ENCODE measurements at regions not wholly inside any gene's neighbourhood (a gene's known extent, or its start where the extent isn't known, plus 50 kb on each side); places are given as distances from the start of the nearest gene placed in this dataset.
A peak's percentile ranks its signal among the peaks of the same experiment; 100 is the strongest.

DNA sequence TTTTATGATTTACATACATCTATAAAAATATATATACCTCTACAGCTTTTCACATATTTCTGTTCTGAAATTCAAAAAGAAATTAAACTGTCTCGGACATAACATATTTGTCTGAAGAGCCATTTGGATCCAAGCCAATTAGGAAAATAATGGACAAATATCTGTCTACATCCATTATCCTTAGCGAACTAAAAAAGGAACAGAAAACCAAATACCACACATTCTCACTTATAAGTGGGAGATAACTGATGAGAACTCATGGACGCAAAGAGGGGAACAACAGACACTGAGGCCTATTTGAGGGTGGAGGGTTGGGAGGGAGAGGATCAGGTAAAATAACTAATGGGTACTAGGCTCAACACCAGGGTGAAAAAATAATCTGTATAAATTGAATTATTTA lies 829.4 kb upstream of the ALCAM start:
- H3K4me1 ChIP-seq (ENCODE audit: control insufficient read depth in 1 of 2, low read depth in 2 of 2) = no peaks in the 10 kb centered on the region
- DNase-seq (ENCODE audit: low spot score) (no peak), ATAC-seq (ENCODE audit: insufficient number of reproducible peaks, low FRiP score, low read depth) (no peak)

GRCh38 chr3:104546301-104546700 lies 820.4 kb upstream of the ALCAM start:
- Histone ChIP-seq H3K27me3 (replicated peaks; ENCODE audit: insufficient read depth) (no peaks in the 10 kb centered on the region), H3K27ac (no peak overlapping the region), H3K9me3 (no peaks in the 10 kb centered on the region), H3K4me3 (no peak overlapping the region), H3K4me1 (ENCODE audit: control insufficient read depth in 1 of 2, low read depth in 2 of 2) (peaks cover 28 to 46% of the 10 kb centered on the region in 2 donors), H3K36me3 (no peaks in the 10 kb centered on the region)
- DNase-seq (ENCODE audit: low spot score) = no peak
- ATAC-seq (ENCODE audit: insufficient number of reproducible peaks, low FRiP score, low read depth) = no peak
- TF ChIP-seq CTCF (IDR thresholded peaks at IDR 0.05) = no peak

More for the DNA sequence above, 829.4 kb upstream of the ALCAM start:
- no peak overlapping the region for H3K27ac ChIP-seq
- no peaks in the 10 kb centered on the region for H3K27me3 ChIP-seq (replicated peaks; ENCODE audit: insufficient read depth)
- no peak overlapping the region for H3K4me3 ChIP-seq
- no peaks in the 10 kb centered on the region for H3K36me3 ChIP-seq
- peaks cover 11% of the 10 kb centered on the region for H3K9me3 ChIP-seq
- TF ChIP-seq CTCF (IDR thresholded peaks at IDR 0.05) = no peak

DNA sequence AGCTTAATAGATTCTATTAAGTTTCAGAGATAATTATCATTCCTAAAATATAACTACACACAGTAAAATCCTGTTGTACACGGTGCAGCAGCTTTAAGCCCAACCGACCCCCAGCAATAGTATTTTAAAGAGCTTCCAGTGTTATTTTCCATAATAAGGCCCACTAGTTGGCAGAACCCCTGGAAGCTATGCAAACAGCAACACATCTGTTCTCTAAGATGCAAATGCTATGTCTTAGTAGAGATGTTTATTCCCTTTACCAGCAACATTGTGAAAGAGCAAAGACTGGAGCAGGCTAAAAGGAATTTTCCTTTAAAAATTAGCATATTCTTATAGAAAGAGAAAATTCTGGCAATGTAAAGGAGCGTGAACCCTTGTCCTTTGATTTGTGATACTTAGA lies 819.7 kb upstream of the ALCAM start:
- H3K4me1 ChIP-seq (ENCODE audit: control insufficient read depth in 1 of 2, low read depth in 2 of 2) = peaks cover 28 to 46% of the 10 kb centered on the region in 2 donors
- H3K27ac ChIP-seq = peak overlapping the region in 1 of 2 donors; percentile 6
- no peak for ATAC-seq (ENCODE audit: insufficient number of reproducible peaks, low FRiP score, low read depth)

GRCh38 chr3:104548401-104548800 lies 818.3 kb upstream of the ALCAM start:
- no peak for ATAC-seq (ENCODE audit: insufficient number of reproducible peaks, low FRiP score, low read depth)
- H3K27me3 ChIP-seq (replicated peaks; ENCODE audit: insufficient read depth) = no peaks in the 10 kb centered on the region
- TF ChIP-seq CTCF (IDR thresholded peaks at IDR 0.05) = no peak
- H3K27ac ChIP-seq = peak overlapping the region; percentile 49 to 61
- peaks cover 28 to 55% of the 10 kb centered on the region in 2 donors for H3K4me1 ChIP-seq (ENCODE audit: control insufficient read depth in 1 of 2, low read depth in 2 of 2)
- H3K4me3 ChIP-seq = no peak overlapping the region
- no peaks in the 10 kb centered on the region for H3K36me3 ChIP-seq
- H3K9me3 ChIP-seq = no peaks in the 10 kb centered on the region
- no peak for DNase-seq (ENCODE audit: low spot score)

More for the DNA sequence above, 819.7 kb upstream of the ALCAM start:
- no peak for TF ChIP-seq CTCF (IDR thresholded peaks at IDR 0.05)
- no peak overlapping the region for H3K4me3 ChIP-seq
- H3K9me3 ChIP-seq = no peaks in the 10 kb centered on the region
- DNase-seq (ENCODE audit: low spot score) = no peak
- no peaks in the 10 kb centered on the region for H3K27me3 ChIP-seq (replicated peaks; ENCODE audit: insufficient read depth)
- no peaks in the 10 kb centered on the region for H3K36me3 ChIP-seq

- Histone ChIP-seq H3K4me1 (ENCODE audit: control insufficient read depth in 1 of 2, low read depth in 2 of 2) (peaks cover 28 to 55% of the 10 kb centered on the region in 2 donors), H3K27ac (peak overlapping the region; percentile 49 to 61), H3K27me3 (replicated peaks; ENCODE audit: insufficient read depth) (no peaks in the 10 kb centered on the region), H3K4me3 (peak overlapping the region; percentile 49), H3K9me3 (no peaks in the 10 kb centered on the region), H3K36me3 (no peaks in the 10 kb centered on the region)
- ATAC-seq (ENCODE audit: insufficient number of reproducible peaks, low FRiP score, low read depth) (no peak), DNase-seq (ENCODE audit: low spot score) (no peak)
- TF ChIP-seq CTCF (IDR thresholded peaks at IDR 0.05) = no peak
These were observed 817.5 kb upstream of the ALCAM start for GRCh38 chr3:104549099-104549714.

All from thoracic aorta (tissue), 2 donors.